ENCODE measurements at regions not wholly inside any gene's neighbourhood (a gene's known extent, or its start where the extent isn't known, plus 50 kb on each side); places are given as distances from the start of the nearest gene placed in this dataset.

DNA sequence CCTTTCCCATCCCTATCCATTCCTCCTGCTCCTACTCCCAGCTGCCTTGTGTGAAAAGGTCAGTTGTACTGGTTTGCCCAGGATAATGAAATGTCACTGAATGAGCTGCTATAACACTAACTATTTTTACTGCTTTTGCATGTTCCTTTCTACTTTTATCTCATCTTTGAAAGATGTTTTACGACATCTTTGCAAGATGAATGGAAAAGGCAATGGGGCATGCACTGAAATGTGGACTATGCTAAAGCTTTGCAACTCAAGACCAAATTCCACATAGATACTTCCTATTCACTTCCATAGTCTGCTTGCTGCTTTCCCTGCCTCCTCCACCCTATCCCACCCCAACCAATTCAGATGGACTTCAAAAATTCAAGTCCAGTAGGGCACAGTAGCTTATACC is 111.3 kb downstream of the SETD4 start:
- no peak overlapping the region for H3K4me2 ChIP-seq (ENCODE audit: low read length)
- CTCF ChIA-PET (ENCODE audit: unreplicated experiment): no interaction called here
- H3K9me3 ChIP-seq (ENCODE audit: low read length): no peaks in the 10 kb centered on the region
- H2AFZ ChIP-seq (ENCODE audit: low read length): no peak overlapping the region
- H3K4me1 ChIP-seq (ENCODE audit: insufficient read depth, low read length, poor library complexity, severe bottlenecking): no peaks in the 10 kb centered on the region
- intact Hi-C loops (cut with micrococcal nuclease; ENCODE audit: unreplicated experiment): no loop called here
- H3K79me2 ChIP-seq (ENCODE audit: insufficient read depth, low read depth, low read length): no peaks in the 10 kb centered on the region
- DNase-seq (ENCODE audit: low spot score): no peak
- H3K4me3 ChIP-seq (ENCODE audit: low read depth, low read length, poor library complexity, severe bottlenecking): no peak overlapping the region
- H3K9me2 ChIP-seq (ENCODE audit: insufficient read depth, low read length): no peaks in the 10 kb centered on the region
- H4K20me1 ChIP-seq (ENCODE audit: insufficient read depth, low read length): no peaks in the 10 kb centered on the region
- TF ChIP-seq, protein P1, sequence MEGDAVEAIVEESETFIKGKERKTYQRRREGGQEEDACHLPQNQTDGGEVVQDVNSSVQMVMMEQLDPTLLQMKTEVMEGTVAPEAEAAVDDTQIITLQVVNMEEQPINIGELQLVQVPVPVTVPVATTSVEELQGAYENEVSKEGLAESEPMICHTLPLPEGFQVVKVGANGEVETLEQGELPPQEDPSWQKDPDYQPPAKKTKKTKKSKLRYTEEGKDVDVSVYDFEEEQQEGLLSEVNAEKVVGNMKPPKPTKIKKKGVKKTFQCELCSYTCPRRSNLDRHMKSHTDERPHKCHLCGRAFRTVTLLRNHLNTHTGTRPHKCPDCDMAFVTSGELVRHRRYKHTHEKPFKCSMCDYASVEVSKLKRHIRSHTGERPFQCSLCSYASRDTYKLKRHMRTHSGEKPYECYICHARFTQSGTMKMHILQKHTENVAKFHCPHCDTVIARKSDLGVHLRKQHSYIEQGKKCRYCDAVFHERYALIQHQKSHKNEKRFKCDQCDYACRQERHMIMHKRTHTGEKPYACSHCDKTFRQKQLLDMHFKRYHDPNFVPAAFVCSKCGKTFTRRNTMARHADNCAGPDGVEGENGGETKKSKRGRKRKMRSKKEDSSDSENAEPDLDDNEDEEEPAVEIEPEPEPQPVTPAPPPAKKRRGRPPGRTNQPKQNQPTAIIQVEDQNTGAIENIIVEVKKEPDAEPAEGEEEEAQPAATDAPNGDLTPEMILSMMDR (conservative IDR thresholded peaks at IDR 0.05; ENCODE audit: low read length): no peak
- TF ChIP-seq EZH2phosphoT487 (IDR thresholded peaks at IDR 0.05; ENCODE audit: borderline replicate concordance, low read depth, low read length): no peak
- no peaks in the 10 kb centered on the region for H3K36me3 ChIP-seq (ENCODE audit: insufficient read depth, low read length)
- no peak overlapping the region for H3K27ac ChIP-seq (ENCODE audit: low read depth, low read length, poor library complexity, severe bottlenecking)
- BruUV-seq (replicated peaks): no TSS peak
- POLR2A ChIA-PET: interaction anchor here (1.4 kb wide), 1 partner anchor 11 kb away, joined by 3 read pairs; no protein-coding TSS in a partner anchor

DNA sequence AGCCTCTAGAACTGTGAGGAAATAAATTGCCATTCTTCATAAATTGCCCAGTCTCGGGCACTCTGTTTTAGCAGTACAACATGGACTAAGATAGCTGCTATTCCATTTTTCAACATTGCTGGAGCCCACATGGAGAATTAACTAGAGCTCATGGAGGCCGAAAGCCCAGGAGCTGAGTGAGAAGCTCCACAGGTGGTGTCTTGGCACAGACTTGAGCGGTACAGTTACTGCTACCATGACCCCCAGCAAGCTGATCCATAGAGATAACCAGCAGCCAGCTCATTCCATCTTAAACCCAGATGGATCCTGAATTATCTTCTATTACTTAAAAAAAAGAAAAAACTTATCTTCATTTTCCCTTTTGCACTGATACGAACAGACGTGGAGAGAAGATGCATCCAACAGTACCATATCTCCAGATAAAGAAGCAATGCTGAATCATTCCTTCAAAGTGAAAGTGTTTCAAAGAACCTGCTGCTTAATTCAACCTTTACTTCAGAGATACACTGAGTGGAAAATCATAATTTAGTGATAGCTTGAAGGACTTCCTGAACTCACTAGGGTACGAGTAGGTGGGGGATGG is 115.1 kb downstream of the SETD4 start:
- TF ChIP-seq, protein P1 (conservative IDR thresholded peaks at IDR 0.05; ENCODE audit: low read length): no peak
- TF ChIP-seq EZH2phosphoT487 (IDR thresholded peaks at IDR 0.05; ENCODE audit: borderline replicate concordance, low read depth, low read length): no peak
- no TSS peak for BruUV-seq (replicated peaks)
- POLR2A ChIA-PET: interaction anchor here (0.7 kb wide), 1 partner anchor 12 kb away, joined by 3 read pairs; no protein-coding TSS in a partner anchor
- DNase-seq (ENCODE audit: low spot score): no peak
- intact Hi-C loops (cut with micrococcal nuclease; ENCODE audit: unreplicated experiment): no loop called here
- no peak overlapping the region for H3K4me2 ChIP-seq (ENCODE audit: low read length)
- no peaks in the 10 kb centered on the region for H3K9me2 ChIP-seq (ENCODE audit: insufficient read depth, low read length)
- no peak overlapping the region for H2AFZ ChIP-seq (ENCODE audit: low read length)
- H4K20me1 ChIP-seq (ENCODE audit: insufficient read depth, low read length): no peaks in the 10 kb centered on the region
- no peaks in the 10 kb centered on the region for H3K36me3 ChIP-seq (ENCODE audit: insufficient read depth, low read length)
- H3K9me3 ChIP-seq (ENCODE audit: low read length): no peaks in the 10 kb centered on the region
- H3K4me1 ChIP-seq (ENCODE audit: insufficient read depth, low read length, poor library complexity, severe bottlenecking): no peaks in the 10 kb centered on the region
- H3K79me2 ChIP-seq (ENCODE audit: insufficient read depth, low read depth, low read length): no peaks in the 10 kb centered on the region
- CTCF ChIA-PET (ENCODE audit: unreplicated experiment): no interaction called here
- no peak overlapping the region for H3K27ac ChIP-seq (ENCODE audit: low read depth, low read length, poor library complexity, severe bottlenecking)
- H3K4me3 ChIP-seq (ENCODE audit: low read depth, low read length, poor library complexity, severe bottlenecking): no peak overlapping the region

DNA sequence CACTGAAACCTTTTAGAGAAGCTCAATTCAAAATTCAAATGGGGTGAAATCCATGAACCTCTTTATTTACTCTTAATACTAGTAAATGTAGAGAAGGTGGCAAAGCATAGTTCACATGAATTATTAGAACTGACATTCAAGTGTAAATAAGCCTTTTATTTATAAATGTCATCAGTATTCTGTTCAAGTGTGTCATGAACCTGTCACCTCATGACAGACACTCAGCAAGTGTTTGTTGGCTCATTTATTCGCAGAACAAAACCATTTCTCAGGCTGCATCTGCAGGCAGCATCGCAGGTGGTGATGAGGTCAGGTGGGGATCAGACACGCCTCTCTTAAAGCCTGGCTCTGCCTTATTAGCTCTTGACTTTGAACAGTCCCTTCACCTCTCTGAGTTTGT is 116.6 kb downstream of the SETD4 start:
- DNase-seq (ENCODE audit: low spot score): no peak
- H3K27ac ChIP-seq (ENCODE audit: low read depth, low read length, poor library complexity, severe bottlenecking): no peak overlapping the region
- H3K4me2 ChIP-seq (ENCODE audit: low read length): no peak overlapping the region
- no peak overlapping the region for H3K4me3 ChIP-seq (ENCODE audit: low read depth, low read length, poor library complexity, severe bottlenecking)
- no peaks in the 10 kb centered on the region for H3K36me3 ChIP-seq (ENCODE audit: insufficient read depth, low read length)
- BruUV-seq (replicated peaks): no TSS peak
- intact Hi-C loops (cut with micrococcal nuclease; ENCODE audit: unreplicated experiment): loop anchor here (5.0 kb wide), 1 partner anchor 101 kb away; no protein-coding TSS in a partner anchor
- POLR2A ChIA-PET: interaction anchor here (0.6 to 1.1 kb wide), 3 partner anchors 10 to 37 kb away, joined by 3 to 5 read pairs (median 3); no protein-coding TSS in a partner anchor
- CTCF ChIA-PET (ENCODE audit: unreplicated experiment): no interaction called here
- no peaks in the 10 kb centered on the region for H3K4me1 ChIP-seq (ENCODE audit: insufficient read depth, low read length, poor library complexity, severe bottlenecking)
- TF ChIP-seq EZH2phosphoT487 (IDR thresholded peaks at IDR 0.05; ENCODE audit: borderline replicate concordance, low read depth, low read length): no peak
- H3K9me3 ChIP-seq (ENCODE audit: low read length): no peaks in the 10 kb centered on the region
- no peaks in the 10 kb centered on the region for H3K79me2 ChIP-seq (ENCODE audit: insufficient read depth, low read depth, low read length)
- H4K20me1 ChIP-seq (ENCODE audit: insufficient read depth, low read length): no peaks in the 10 kb centered on the region
- no peaks in the 10 kb centered on the region for H3K9me2 ChIP-seq (ENCODE audit: insufficient read depth, low read length)
- H2AFZ ChIP-seq (ENCODE audit: low read length): no peak overlapping the region

All from OCI-LY7 (cell line).